ENCODE measurements at regions not wholly inside any gene's neighbourhood (a gene's known extent, or its start where the extent isn't known, plus 50 kb on each side); places are given as distances from the start of the nearest gene placed in this dataset.

DNA sequence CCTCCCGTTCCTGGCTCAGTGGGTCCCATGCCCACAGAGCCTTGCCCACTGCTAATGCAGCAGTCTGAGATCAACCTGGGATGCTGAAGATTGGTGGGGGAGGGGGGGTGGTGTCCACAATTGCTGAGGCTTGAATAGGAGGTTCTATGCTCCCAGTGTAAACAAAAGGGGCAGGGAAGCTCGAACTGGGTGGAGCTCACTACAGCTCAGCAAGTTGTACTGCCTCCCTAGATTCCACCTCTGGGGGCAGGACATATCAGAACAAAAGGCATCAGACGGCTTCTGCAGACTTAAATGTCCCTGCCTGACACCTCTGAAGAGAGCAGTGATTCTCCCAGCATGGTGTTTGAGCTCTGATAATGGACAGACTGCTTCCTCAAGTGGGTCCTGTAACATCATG, 885.6 kb upstream of the COX7C start:
- H3K27me3 Mint-ChIP-seq (ENCODE audit: low read depth): no peaks in the 10 kb centered on the region
- H3K4me1 Mint-ChIP-seq (ENCODE audit: low read depth): no peaks in the 10 kb centered on the region
- H3K4me3 Mint-ChIP-seq (ENCODE audit: low read depth): no peak overlapping the region
- no peak for DNase-seq (ENCODE audit: low spot score)
- intact Hi-C loops (cut with micrococcal nuclease): no loop called here
- H3K27ac Mint-ChIP-seq: no peak overlapping the region
- no peaks in the 10 kb centered on the region for H3K36me3 Mint-ChIP-seq (ENCODE audit: low read depth)
- H3K9me3 Mint-ChIP-seq: peaks cover 5% of the 10 kb centered on the region

DNA sequence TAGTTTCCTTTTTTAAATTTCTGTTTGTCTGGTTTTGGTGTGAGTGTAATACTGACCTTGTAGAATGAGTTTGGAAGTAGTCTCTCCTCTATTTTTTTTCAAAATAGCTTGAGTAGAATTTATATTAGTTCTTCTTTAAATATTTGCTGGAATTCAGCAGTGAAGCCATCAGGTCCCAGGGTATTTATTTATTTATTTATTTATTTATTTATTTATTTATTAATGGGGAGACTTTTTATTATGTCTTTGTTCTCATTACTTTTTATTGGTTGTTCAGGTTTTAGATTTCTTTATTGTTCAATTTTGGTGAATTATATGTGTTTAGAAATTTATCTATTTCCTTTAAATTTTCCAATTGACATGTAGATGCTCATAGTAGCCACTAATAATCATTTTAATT, 875.8 kb upstream of the COX7C start:
- Mint-ChIP-seq H3K27ac (no peak overlapping the region), H3K4me1 (ENCODE audit: low read depth) (no peaks in the 10 kb centered on the region), H3K4me3 (ENCODE audit: low read depth) (no peak overlapping the region), H3K36me3 (ENCODE audit: low read depth) (no peaks in the 10 kb centered on the region), H3K27me3 (ENCODE audit: low read depth) (no peaks in the 10 kb centered on the region), H3K9me3 (peaks cover 18% of the 10 kb centered on the region)
- intact Hi-C loops (cut with micrococcal nuclease): no loop called here
- DNase-seq (ENCODE audit: low spot score): no peak

DNA sequence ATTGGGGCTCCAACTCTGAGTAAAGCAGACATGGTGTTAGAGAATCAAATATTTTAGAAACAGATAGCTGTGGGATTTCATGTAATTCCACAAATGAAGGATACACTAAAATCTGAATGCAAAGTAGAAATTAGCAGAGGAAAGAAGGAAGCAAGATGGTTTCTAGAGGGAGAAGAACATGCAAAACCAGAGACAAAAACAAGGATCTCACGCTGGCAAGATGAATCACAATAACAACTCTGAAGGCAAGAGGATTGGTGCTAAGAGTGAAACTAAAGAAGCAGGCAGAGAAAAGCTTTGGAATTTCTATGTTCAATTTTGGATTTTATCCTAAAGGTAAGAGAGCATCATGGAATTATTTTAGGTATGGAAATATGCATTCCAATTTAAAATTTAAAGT, 857.2 kb upstream of the COX7C start:
- H3K9me3 Mint-ChIP-seq: peaks cover 26% of the 10 kb centered on the region
- H3K27me3 Mint-ChIP-seq (ENCODE audit: low read depth): no peaks in the 10 kb centered on the region
- no peak for DNase-seq (ENCODE audit: low spot score)
- no peak overlapping the region for H3K4me3 Mint-ChIP-seq (ENCODE audit: low read depth)
- H3K36me3 Mint-ChIP-seq (ENCODE audit: low read depth): no peaks in the 10 kb centered on the region
- intact Hi-C loops (cut with micrococcal nuclease): no loop called here
- no peak overlapping the region for H3K27ac Mint-ChIP-seq
- H3K4me1 Mint-ChIP-seq (ENCODE audit: low read depth): no peaks in the 10 kb centered on the region

DNA sequence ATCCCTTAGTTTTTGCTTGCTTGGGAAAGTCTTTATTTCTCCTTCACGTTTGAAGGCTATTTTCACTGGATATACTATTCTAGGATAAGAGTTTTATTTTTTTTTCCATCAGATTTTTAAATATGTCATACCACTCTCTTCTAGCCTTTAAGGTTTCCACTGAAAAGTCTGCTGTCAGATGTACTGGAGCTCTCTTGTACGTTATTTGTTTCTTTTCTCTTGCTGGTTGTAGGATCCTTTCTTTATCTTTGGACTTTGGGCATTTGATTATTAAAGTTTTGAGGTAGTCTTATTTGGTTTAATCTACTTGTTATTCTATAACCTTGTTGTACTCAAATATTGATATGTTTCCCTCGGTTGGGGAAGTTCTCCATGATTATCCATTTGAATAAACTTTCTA, 848.4 kb upstream of the COX7C start:
- peaks cover 51% of the 10 kb centered on the region for H3K9me3 Mint-ChIP-seq
- no peaks in the 10 kb centered on the region for H3K27me3 Mint-ChIP-seq (ENCODE audit: low read depth)

DNA sequence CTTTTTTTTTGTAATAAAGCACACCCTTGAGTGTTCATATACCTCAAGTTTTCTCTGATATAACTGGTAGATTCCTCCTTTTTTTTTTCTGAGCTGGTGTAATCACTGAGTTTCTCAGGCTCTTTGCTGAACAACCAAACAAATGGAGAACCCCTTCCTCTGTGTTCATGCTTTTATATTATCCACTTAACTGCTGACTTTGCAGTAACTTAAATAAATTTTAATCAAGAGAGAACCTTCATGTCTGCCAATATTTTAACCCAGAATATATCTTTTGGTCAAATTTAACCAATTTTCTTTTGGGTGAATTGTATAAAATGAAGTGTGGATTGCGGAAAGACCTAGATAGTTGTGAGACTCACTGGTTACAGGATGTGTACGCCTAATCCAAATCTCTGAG, 833.0 kb upstream of the COX7C start:
- H3K4me1 Mint-ChIP-seq (ENCODE audit: low read depth): no peaks in the 10 kb centered on the region
- DNase-seq (ENCODE audit: low spot score): no peak
- no peak overlapping the region for H3K27ac Mint-ChIP-seq
- no peaks in the 10 kb centered on the region for H3K27me3 Mint-ChIP-seq (ENCODE audit: low read depth)
- no peaks in the 10 kb centered on the region for H3K36me3 Mint-ChIP-seq (ENCODE audit: low read depth)
- intact Hi-C loops (cut with micrococcal nuclease): no loop called here
- H3K9me3 Mint-ChIP-seq: peaks cover 21% of the 10 kb centered on the region
- no peak overlapping the region for H3K4me3 Mint-ChIP-seq (ENCODE audit: low read depth)

More for the DNA sequence above, 848.4 kb upstream of the COX7C start:
- intact Hi-C loops (cut with micrococcal nuclease): no loop called here
- Mint-ChIP-seq H3K36me3 (ENCODE audit: low read depth) (no peaks in the 10 kb centered on the region), H3K27ac (no peak overlapping the region), H3K4me3 (ENCODE audit: low read depth) (no peak overlapping the region), H3K4me1 (ENCODE audit: low read depth) (no peaks in the 10 kb centered on the region)
- DNase-seq (ENCODE audit: low spot score): no peak

DNA sequence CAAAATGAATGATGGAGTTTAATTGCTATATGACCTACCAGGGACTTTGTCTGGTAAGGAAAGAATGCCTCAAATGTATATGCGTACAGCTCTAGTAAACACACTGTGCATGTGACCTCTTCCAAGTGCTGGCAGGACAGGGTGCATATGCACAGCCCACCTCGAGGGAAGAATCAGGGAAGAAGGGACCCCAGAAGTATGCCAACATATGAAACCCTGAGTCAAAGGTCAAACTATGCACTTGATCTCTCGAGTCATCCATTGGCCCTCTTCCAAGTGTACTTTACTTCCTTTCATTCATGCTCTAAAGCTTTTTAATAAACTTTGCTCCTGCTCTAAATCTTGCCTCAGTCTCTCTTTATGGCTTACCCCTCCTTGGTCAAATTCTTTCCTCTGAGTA, 804.6 kb upstream of the COX7C start:
- intact Hi-C loops (cut with micrococcal nuclease): no loop called here
- H3K4me1 Mint-ChIP-seq (ENCODE audit: low read depth): no peaks in the 10 kb centered on the region

DNA sequence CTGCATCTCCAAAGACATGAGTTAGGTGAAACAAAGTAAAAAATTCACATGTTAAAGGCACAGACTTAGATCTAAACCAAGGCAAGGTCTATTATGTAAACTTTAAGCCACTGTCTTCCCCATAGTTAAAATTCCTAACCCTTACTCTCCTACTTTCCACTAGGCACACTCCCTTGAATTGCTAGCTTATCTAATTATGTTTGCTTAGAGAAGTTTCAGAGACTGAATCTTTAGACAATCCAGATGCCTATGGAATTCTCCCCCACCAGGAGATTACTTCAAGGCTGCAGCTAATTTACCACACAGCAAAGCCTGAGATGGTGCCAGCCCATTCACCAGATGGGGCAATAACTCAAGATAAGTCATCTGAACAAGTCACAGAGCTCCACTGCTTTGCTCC, 803.1 kb upstream of the COX7C start:
- Mint-ChIP-seq H3K27ac (no peak overlapping the region), H3K36me3 (ENCODE audit: low read depth) (no peaks in the 10 kb centered on the region), H3K4me3 (ENCODE audit: low read depth) (no peak overlapping the region), H3K4me1 (ENCODE audit: low read depth) (no peaks in the 10 kb centered on the region), H3K27me3 (ENCODE audit: low read depth) (no peaks in the 10 kb centered on the region), H3K9me3 (no peaks in the 10 kb centered on the region)
- intact Hi-C loops (cut with micrococcal nuclease): no loop called here
- DNase-seq (ENCODE audit: low spot score): no peak

More for the DNA sequence above, 804.6 kb upstream of the COX7C start:
- Mint-ChIP-seq H3K9me3 (no peaks in the 10 kb centered on the region), H3K4me3 (ENCODE audit: low read depth) (no peak overlapping the region), H3K27me3 (ENCODE audit: low read depth) (no peaks in the 10 kb centered on the region), H3K36me3 (ENCODE audit: low read depth) (no peaks in the 10 kb centered on the region), H3K27ac (no peak overlapping the region)
- no peak for DNase-seq (ENCODE audit: low spot score)

DNA sequence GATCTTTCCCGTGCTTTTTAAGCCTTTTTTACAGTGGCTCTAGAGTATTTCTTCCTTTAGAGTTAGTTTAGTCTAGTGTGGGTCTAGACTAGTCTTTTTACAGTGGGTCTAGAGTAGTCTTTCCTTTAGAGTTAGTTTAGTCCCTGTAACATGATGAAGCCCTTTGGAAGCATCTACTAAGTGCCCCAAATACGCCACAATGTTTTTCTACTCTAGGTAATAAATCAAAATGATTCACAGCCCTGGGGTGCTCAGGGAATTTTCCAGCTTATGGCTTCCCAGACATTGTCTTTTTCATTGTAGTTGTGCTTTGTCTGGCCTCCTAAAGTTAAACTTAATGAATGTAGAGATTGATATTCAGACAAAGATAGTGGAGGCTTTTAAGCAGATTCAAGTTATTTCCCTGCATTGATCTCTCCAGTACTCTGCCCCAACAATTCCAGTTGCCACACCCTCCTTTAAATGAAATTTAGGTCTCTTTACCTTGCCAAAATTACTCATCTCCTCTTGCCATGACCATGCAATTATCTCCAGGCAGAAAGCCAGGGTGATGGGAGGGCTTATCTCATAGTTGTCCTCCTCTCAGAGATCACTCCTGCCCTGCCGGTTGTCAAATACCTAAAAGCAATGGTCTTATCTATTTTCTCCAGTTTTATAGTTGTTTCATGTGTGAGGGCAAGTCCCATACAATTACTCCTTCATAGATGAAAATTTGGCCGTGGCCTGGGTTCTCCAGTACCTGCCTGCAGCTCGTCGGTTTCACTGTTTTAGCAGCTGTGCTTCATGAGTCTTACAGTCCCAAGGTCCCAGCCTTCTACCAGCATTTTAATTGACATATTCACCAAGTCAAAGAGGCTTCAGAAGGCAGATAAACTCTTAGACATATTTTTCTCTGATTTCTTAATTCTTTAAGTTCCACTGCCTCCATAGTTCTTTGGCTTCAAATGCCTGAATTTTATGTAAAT, 794.0 kb upstream of the COX7C start:
- Mint-ChIP-seq H3K27ac (no peak overlapping the region), H3K9me3 (no peaks in the 10 kb centered on the region), H3K36me3 (ENCODE audit: low read depth) (no peaks in the 10 kb centered on the region), H3K27me3 (ENCODE audit: low read depth) (no peaks in the 10 kb centered on the region), H3K4me3 (ENCODE audit: low read depth) (no peak overlapping the region), H3K4me1 (ENCODE audit: low read depth) (no peaks in the 10 kb centered on the region)
- DNase-seq (ENCODE audit: low spot score): no peak
- intact Hi-C loops (cut with micrococcal nuclease): no loop called here

DNA sequence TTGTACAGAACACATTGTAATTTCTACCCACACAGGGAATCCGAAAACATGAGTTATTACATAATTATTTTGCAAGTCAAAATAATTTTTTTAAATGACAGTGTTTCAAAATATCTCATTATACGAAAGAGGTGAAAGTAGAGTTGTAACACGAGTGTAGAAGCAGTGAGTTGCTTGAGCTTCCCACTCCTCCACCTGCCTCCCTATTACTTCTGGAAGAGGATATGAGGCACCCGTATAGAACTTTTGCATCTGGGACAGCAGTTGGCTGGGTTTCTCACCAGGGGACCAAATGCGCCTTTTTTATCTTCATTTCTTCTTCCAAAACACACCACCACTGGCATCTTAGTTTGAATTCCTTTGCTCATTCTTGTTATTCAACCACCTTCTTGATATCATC, 779.0 kb upstream of the COX7C start:
- no peaks in the 10 kb centered on the region for H3K27me3 Mint-ChIP-seq (ENCODE audit: low read depth)
- no peak overlapping the region for H3K27ac Mint-ChIP-seq
- no peak overlapping the region for H3K4me3 Mint-ChIP-seq (ENCODE audit: low read depth)
- no peaks in the 10 kb centered on the region for H3K4me1 Mint-ChIP-seq (ENCODE audit: low read depth)
- DNase-seq (ENCODE audit: low spot score): no peak
- no peaks in the 10 kb centered on the region for H3K36me3 Mint-ChIP-seq (ENCODE audit: low read depth)
- peaks cover 3% of the 10 kb centered on the region for H3K9me3 Mint-ChIP-seq
- intact Hi-C loops (cut with micrococcal nuclease): no loop called here

DNA sequence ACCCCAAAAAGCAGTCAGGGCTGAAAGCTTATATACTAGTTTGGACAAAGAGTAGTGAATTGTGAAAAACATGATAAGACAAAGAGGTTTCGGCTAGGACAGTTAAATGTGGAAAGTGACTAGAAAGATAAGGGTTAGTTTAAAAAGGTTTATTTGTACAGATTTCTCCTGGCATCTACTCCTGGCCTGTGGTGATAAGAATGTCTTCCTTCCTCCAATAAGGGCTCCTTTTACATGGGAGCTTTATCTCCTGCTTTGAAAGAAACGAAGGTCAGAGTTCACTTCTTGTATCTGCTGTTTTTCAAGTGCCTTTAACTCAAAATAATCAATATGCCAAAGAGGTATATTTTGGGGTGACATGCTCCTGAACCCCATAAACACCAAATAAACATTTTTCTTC, 776.1 kb upstream of the COX7C start:
- H3K27me3 Mint-ChIP-seq (ENCODE audit: low read depth): no peaks in the 10 kb centered on the region
- no peaks in the 10 kb centered on the region for H3K4me1 Mint-ChIP-seq (ENCODE audit: low read depth)
- DNase-seq (ENCODE audit: low spot score): no peak
- intact Hi-C loops (cut with micrococcal nuclease): no loop called here
- H3K9me3 Mint-ChIP-seq: peaks cover 9% of the 10 kb centered on the region
- H3K4me3 Mint-ChIP-seq (ENCODE audit: low read depth): no peak overlapping the region
- H3K27ac Mint-ChIP-seq: no peak overlapping the region
- no peaks in the 10 kb centered on the region for H3K36me3 Mint-ChIP-seq (ENCODE audit: low read depth)

DNA sequence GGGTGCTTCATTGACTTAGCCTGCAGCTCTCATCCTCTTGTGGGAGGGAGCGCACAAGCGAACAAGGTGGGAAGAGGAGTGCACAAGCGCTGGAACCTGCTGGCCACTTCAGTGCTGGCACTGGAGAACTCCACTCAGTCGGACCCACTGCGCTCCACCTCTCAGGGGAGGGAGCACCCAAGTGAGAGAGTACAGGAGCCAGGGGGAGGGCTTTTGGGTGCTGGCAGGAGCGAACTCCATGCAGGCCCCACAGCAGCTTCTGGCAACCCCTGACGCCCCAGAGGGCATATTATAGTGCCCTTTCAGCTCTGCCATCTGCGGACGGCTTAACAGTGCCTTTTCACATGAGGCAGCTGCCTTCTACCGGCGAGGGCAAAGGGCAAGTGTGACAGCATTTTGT, 774.2 kb upstream of the COX7C start:
- H3K4me3 Mint-ChIP-seq (ENCODE audit: low read depth): no peak overlapping the region
- DNase-seq (ENCODE audit: low spot score): no peak
- no peaks in the 10 kb centered on the region for H3K27me3 Mint-ChIP-seq (ENCODE audit: low read depth)
- no peak overlapping the region for H3K27ac Mint-ChIP-seq
- H3K4me1 Mint-ChIP-seq (ENCODE audit: low read depth): no peaks in the 10 kb centered on the region
- intact Hi-C loops (cut with micrococcal nuclease): no loop called here
- H3K36me3 Mint-ChIP-seq (ENCODE audit: low read depth): no peaks in the 10 kb centered on the region
- peaks cover 12% of the 10 kb centered on the region for H3K9me3 Mint-ChIP-seq

DNA sequence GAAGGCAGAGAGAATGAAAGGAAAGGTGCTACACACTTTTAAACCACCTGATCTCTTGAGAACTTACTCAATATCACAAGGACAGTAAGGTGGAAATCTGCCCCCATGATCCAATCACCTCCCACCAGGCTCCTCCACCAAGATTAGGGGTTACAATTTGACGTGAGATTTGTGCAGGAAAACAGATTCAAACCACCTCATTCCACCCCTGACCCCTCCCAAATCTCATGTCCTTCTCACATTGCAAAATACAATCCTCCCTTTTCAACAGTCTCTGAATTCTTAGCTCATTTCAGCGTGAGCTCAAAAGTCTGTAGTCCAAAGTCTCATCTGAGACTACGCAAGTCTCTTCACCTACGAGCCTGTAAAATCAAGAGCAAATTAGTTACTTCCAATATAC, 768.3 kb upstream of the COX7C start:
- no peaks in the 10 kb centered on the region for H3K36me3 Mint-ChIP-seq (ENCODE audit: low read depth)
- H3K4me1 Mint-ChIP-seq (ENCODE audit: low read depth): no peaks in the 10 kb centered on the region
- no peak overlapping the region for H3K4me3 Mint-ChIP-seq (ENCODE audit: low read depth)
- intact Hi-C loops (cut with micrococcal nuclease): no loop called here
- peaks cover 15% of the 10 kb centered on the region for H3K9me3 Mint-ChIP-seq
- H3K27ac Mint-ChIP-seq: no peak overlapping the region
- no peak for DNase-seq (ENCODE audit: low spot score)
- no peaks in the 10 kb centered on the region for H3K27me3 Mint-ChIP-seq (ENCODE audit: low read depth)

DNA sequence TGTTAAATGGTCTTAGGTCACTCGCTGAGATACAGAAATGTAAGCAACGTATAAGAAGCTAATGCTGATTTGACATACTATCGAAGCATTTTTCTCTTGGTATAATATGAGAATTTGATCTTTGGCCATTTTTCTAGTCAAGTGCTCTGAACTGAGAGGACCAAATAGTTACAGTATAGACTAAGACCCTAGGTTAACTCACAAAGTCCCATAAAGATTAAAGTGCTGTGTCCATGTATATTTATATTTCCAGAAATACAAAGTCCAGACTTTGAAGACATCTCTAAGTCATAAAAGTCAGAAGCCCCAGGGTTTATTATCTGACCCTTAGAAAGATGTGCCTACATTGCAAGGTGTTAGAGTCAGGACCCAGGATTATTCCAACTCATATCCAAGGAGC, 752.4 kb upstream of the COX7C start:
- no peak overlapping the region for H3K4me3 Mint-ChIP-seq (ENCODE audit: low read depth)
- intact Hi-C loops (cut with micrococcal nuclease): no loop called here

More for the DNA sequence above, 752.4 kb upstream of the COX7C start:
- H3K27me3 Mint-ChIP-seq (ENCODE audit: low read depth): no peaks in the 10 kb centered on the region
- no peak overlapping the region for H3K27ac Mint-ChIP-seq
- DNase-seq (ENCODE audit: low spot score): no peak
- H3K36me3 Mint-ChIP-seq (ENCODE audit: low read depth): no peaks in the 10 kb centered on the region
- H3K4me1 Mint-ChIP-seq (ENCODE audit: low read depth): no peaks in the 10 kb centered on the region
- peaks cover 8% of the 10 kb centered on the region for H3K9me3 Mint-ChIP-seq

Measured in activated T-helper 2 cell treated with anti-CD3 and anti-CD28 coated beads, Interferon-gamma antibody, Interleukin-2, Interleukin-4, amounts not matched to agents 10 μg/mL and 5 μg/mL and 100 μg/mL, durations not matched to agents 14 hours and 24 hours and 36 hours (primary cell).